Choroid plexus epithelial cell (primary cell): ENCODE measurements at regions not wholly inside any gene's neighbourhood (a gene's known extent, or its start where the extent isn't known, plus 50 kb on each side); places are given as distances from the start of the nearest gene placed in this dataset.

Experiments used
- DNase-seq: peaks from one replicate; pipeline ENCODE4 v3.0.0-alpha.2; 2010; ENCODE audit warnings: low read depth
- H3K4me3 ChIP-seq: 2 replicates; pipeline ENCODE4 v1.5.1; 2011; ENCODE audit warnings: low read depth, mild to moderate bottlenecking, control low read depth, low read length, moderate library complexity
- TF ChIP-seq, protein P1 (sequence below): conservative IDR thresholded peaks from 2 replicates; pipeline ENCODE4 v1.5.1; 2011; ENCODE audit warnings: low read depth, mild to moderate bottlenecking, control low read depth, inconsistent platforms, low read length, moderate library complexity

DNA sequence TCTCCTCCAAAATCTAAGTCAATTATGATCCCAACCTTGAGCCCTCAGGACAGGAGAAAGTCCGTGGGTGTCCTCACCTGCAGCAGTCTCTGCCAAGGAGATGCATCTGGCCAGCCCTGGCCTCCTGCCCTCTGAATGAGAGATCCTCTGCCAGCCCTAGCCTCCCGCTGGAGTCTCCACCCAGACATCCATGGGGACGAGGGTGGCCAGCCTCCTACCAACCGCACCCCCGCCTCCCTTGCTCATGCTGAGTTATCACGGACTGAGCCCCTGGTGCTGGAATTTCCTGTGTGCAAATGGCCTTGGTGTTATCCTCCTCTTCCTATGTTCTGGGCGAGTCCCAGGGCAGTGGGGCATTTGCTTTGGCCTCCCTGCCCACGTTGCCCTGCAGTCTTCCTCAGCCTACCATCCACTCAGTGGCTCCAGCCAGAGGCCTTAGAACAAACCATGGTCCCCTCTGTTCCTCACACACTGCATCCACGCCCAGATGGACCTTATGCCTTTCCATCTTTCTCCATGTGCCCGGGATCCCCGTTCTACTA, 116.4 kb downstream of the ACKR3 start:
- TF ChIP-seq, protein P1, sequence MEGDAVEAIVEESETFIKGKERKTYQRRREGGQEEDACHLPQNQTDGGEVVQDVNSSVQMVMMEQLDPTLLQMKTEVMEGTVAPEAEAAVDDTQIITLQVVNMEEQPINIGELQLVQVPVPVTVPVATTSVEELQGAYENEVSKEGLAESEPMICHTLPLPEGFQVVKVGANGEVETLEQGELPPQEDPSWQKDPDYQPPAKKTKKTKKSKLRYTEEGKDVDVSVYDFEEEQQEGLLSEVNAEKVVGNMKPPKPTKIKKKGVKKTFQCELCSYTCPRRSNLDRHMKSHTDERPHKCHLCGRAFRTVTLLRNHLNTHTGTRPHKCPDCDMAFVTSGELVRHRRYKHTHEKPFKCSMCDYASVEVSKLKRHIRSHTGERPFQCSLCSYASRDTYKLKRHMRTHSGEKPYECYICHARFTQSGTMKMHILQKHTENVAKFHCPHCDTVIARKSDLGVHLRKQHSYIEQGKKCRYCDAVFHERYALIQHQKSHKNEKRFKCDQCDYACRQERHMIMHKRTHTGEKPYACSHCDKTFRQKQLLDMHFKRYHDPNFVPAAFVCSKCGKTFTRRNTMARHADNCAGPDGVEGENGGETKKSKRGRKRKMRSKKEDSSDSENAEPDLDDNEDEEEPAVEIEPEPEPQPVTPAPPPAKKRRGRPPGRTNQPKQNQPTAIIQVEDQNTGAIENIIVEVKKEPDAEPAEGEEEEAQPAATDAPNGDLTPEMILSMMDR = no peak
- H3K4me3 ChIP-seq = no peak overlapping the region
- DNase-seq = no peak

DNA sequence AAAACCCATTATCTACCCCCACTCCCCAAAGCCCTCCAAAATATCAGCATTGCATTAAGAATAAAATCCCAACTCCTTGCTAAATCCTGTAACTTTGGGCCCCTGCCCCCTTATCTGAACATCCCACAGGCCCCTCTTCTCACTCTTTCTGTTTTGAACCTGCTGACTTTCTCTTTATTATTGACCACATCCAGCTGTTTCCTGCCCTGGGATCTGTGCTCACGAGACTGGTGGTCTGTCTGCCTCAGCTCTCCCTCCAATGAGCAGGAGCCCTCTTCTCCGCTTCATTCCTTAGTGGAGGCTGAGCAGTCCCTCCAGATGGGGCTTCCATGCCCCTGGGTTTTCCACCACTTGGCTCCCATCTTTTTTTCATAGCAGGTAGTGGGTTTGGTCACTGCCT, 116.9 kb downstream of the ACKR3 start:
- H3K4me3 ChIP-seq = no peak overlapping the region
- TF ChIP-seq, protein P1 = no peak
- DNase-seq = no peak

DNA sequence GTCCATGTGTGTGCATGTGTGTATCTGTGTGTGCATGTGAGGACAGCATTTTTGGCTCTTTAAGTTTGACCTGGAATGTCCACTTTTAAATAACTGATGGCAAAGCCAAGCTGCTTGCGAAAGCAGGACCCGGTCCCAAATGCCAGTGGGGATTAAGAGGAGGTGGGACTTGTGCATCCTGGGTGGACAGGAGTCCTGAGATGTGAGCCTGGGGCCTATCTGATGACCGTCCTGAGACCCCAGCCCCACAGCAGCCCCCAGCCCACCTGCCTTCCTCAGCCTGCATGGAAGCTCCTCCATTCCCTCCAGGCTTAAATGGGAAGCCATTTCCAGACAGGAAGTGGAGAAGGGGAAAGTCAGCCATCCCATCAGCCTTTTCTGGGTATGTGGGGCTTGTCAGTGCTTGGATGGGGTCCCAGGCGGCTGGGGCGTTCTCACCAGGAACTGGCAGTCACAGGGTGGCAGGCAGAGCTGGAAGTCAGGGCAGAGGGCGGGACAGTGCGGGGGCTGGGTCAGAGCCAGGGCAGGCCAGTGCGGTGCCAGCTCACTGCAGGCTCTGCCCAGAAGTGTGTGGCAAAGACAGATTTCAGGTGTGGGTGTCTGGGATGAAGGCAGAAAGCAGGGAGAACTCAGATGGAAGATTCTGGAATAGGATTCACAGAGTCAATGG, 117.8 kb downstream of the ACKR3 start:
- DNase-seq = no peak
- TF ChIP-seq, protein P1 = no peak
- H3K4me3 ChIP-seq = no peak overlapping the region

DNA sequence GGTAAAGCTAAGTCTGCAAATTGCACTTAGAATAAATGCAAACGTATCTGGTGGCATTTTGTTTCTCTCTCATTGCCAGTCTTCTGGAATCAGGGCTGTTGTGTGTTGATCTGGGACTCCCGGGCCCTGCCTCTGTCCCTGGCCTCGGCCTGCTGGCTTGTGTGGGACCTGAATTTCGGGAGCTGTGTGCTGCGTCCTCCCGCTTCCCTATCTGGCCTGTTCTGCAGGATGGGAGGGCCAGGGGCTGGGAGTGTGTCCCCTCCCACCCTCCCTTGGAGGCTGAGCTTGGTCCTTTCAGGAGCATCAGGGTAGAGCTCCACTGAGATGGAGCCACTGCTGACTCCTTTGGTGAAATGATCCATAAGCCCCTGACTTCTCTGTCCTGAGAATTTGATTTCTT, 118.5 kb downstream of the ACKR3 start:
- TF ChIP-seq, protein P1 = no peak
- no peak for DNase-seq
- H3K4me3 ChIP-seq = no peak overlapping the region

DNA sequence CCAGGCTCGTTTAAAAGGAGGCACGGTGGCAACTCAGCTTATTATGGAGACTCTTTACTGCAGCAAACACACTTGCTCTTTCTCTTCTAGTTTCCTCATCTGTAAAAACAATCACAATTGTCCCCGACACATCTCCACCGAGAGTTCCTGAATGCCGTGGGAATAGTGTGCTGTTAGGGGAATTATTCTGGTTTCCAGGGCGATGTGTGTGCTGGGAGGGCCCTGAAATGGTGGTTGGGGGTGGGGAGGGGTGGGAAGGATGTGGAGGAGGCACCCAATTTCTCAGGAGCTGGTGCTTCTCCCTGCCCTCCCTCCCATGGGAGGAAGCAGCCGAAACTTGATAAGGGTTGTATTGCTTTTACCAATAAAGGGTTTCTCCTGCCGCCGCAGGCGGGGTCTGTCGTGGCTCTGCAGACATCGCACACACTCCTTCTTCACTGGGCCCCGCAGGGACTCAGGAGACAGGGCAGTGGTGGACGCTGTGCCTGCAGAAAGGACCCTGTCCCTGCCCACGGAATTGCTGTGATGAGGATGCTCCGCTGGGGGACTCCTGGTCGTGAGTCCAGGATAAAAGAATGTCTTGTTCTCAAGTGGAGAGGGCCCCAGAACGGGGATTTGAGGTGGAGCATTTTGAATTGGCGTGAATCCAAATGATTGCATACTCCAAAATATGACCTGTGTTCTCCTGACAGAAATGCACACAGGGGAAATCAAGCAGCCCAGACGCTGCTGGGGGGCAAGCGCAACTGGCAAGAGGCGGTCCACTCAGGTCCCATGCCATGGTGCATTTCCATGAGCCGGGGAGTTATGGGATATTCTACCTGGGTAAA, 119.2 kb downstream of the ACKR3 start:
- TF ChIP-seq, protein P1 = no peak
- no peak for DNase-seq

DNA sequence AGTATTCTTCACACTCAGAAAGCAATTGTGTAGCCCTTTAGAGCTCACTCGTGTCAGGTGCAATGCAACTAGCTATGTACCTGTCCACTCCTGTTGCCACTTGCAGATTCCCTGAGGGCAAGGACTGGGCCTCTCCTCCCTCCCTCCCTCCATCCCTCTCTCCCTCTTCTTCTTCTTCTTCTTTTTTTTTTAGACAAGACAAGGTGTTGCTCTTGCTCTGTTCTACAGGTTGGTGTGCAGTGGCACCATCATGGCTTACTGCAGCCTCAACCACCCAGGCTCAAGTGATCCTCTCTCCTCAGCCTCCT, 119.7 kb downstream of the ACKR3 start:
- no peak overlapping the region for H3K4me3 ChIP-seq
- DNase-seq = no peak
- TF ChIP-seq, protein P1 = no peak

More for the DNA sequence above, 119.2 kb downstream of the ACKR3 start:
- H3K4me3 ChIP-seq = no peak overlapping the region
